Esophagus muscularis mucosa (tissue), 4 donors: ENCODE measurements at regions not wholly inside any gene's neighbourhood (a gene's known extent, or its start where the extent isn't known, plus 50 kb on each side); places are given as distances from the start of the nearest gene placed in this dataset.
A peak's percentile ranks its signal among the peaks of the same experiment; 100 is the strongest.
"Not testable (repeated sequence)": the region's sequence is repeated elsewhere in the genome, so short reads cannot be mapped to it uniquely, and the experiment has no call there.

Experiments used
- DNase-seq: peaks from one replicate; pipeline ENCODE4 v3.0.0-alpha.2; 2017; ENCODE audit errors: extremely low spot score
- H3K27ac ChIP-seq, 4 donors: fragments of 200-600 bp; sonication (generic); replicated peaks in 1 of 4; 1 replicate in 3 of 4; 2 replicates in 1 of 4; pipeline ENCODE4 v1.5.1; 2016 to 2019; ENCODE audit warnings: mild to moderate bottlenecking in 1 of 4
- H3K27me3 ChIP-seq, 4 donors: fragments of 200-600 bp; sonication (generic); one replicate each; pipeline versions ENCODE4 v1.5.1 to v1.6.0; 2016 to 2019
- H3K36me3 ChIP-seq, 4 donors: fragments of 200-600 bp; sonication (generic); one replicate each; pipeline ENCODE4 v1.5.1; 2016 to 2019
- H3K4me1 ChIP-seq, 4 donors: fragments of 200-600 bp; sonication (generic); one replicate each; pipeline ENCODE4 v1.5.1; 2016 to 2019
- H3K4me3 ChIP-seq, 4 donors: fragments of 200-600 bp; sonication (generic); 1 replicate in 2 of 4; 2 replicates in 2 of 4; pipeline ENCODE4 v1.5.1; 2016 to 2019; ENCODE audit warnings: mild to moderate bottlenecking in 4 of 4, moderate library complexity in 1 of 4
- H3K9me3 ChIP-seq, 4 donors: fragments of 200-600 bp; sonication (generic); 1 replicate in 3 of 4; 2 replicates in 1 of 4; pipeline ENCODE4 v1.5.1; 2016 to 2019
- EP300 ChIP-seq: sonication (generic); formaldehyde crosslinking; IDR thresholded peaks from one replicate; pipeline ENCODE4 v1.6.1; 2017; ENCODE audit warnings: antibody characterized with exemption
- POLR2A ChIP-seq: fragments of 450-650 bp; IDR thresholded peaks from one replicate; pipeline ENCODE4 v1.6.1; 2017; ENCODE audit warnings: antibody characterized with exemption, moderate library complexity, mild to moderate bottlenecking, low read depth
- POLR2AphosphoS5 ChIP-seq, 2 donors: sonication (generic); formaldehyde crosslinking; IDR thresholded peaks; one replicate each; pipeline ENCODE4 v1.6.1; 2017; ENCODE audit warnings: antibody characterized with exemption in 2 of 2
- WGBS: methylation state at CpG from one replicate; pipeline ENCODE4 v1.1.5; 2018; 5-methylcytosine and 5-hydroxymethylcytosine counted together
- intact Hi-C: fragments of 100-400 bp; cut with DNase I; formaldehyde crosslinking; loops from one replicate; pipeline ENCODE4 v1.15.1; 2023
- TF ChIP-seq, protein P1 (sequence below), 3 experiments: fragments of 200-600 bp in 2 of 3; fragments of 450-650 bp in 1 of 3; sonication (generic) in 2 of 3; IDR thresholded peaks; one replicate each; pipeline ENCODE4 v1.5.1; 2017 to 2019; ENCODE audit warnings: antibody characterized with exemption in 3 of 3, mild to moderate bottlenecking in 2 of 3, moderate library complexity in 1 of 3

DNA sequence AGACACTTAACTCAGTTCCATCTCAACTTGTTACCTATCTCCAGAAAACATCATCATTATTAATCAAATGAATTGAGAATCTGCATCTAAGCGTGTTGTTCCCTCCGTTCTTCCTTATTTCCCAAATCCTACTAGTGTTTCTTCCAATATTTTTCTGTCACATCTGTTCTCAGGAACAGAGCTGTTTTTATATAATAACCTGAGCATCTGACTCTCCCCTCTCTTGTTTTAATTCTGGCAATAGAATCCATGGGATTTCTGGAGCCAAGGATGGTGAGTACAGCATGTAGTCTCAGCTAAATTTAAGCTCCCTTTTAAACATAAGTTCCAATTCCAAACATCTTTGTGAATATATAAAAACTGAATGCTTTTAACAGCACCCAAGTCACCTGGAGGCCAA, 558.3 kb downstream of the DTWD2 start:
- no peak for TF ChIP-seq POLR2AphosphoS5 (IDR thresholded peaks at IDR 0.05)
- TF ChIP-seq POLR2A, result no peak
- TF ChIP-seq, protein P1, sequence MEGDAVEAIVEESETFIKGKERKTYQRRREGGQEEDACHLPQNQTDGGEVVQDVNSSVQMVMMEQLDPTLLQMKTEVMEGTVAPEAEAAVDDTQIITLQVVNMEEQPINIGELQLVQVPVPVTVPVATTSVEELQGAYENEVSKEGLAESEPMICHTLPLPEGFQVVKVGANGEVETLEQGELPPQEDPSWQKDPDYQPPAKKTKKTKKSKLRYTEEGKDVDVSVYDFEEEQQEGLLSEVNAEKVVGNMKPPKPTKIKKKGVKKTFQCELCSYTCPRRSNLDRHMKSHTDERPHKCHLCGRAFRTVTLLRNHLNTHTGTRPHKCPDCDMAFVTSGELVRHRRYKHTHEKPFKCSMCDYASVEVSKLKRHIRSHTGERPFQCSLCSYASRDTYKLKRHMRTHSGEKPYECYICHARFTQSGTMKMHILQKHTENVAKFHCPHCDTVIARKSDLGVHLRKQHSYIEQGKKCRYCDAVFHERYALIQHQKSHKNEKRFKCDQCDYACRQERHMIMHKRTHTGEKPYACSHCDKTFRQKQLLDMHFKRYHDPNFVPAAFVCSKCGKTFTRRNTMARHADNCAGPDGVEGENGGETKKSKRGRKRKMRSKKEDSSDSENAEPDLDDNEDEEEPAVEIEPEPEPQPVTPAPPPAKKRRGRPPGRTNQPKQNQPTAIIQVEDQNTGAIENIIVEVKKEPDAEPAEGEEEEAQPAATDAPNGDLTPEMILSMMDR (IDR thresholded peaks at IDR 0.05), result no peak
- TF ChIP-seq EP300, result no peak
- peaks cover 0 to 20% (median 15%) of the 10 kb centered on the region in 4 donors for H3K4me1 ChIP-seq
- H3K27me3 ChIP-seq, result no peaks in the 10 kb centered on the region
- no peak for DNase-seq
- no peaks in the 10 kb centered on the region for H3K9me3 ChIP-seq
- H3K4me3 ChIP-seq, result no peak overlapping the region
- intact Hi-C loops, result no loop called here
- peak overlapping the region in 1 of 4 donors; percentile 7 for H3K27ac ChIP-seq
- WGBS, result 98% methylated on average over 2 of the region's 2 CpGs
- no peaks in the 10 kb centered on the region for H3K36me3 ChIP-seq

DNA sequence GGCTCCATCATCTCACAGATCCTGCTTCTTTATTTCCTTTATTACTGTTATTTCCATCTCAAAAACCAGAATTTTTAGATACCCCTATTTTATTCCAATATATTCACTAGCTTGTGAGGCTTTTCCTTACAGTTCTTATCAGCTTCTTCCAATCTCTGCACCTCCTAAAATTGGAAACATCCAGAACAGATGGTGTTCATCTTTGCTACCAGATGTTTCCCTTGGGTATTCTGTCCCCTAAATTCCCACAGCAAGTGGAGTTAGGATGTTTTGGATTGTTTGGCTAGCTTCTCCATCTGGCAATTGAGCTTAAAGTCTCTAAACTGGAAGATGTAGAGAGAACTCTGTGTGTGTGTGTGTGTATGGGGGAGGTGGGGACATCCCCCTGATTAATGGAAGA, 580.4 kb downstream of the DTWD2 start:
- no peaks in the 10 kb centered on the region for H3K4me1 ChIP-seq
- DNase-seq, result no peak
- TF ChIP-seq EP300 (no peak), POLR2AphosphoS5 (IDR thresholded peaks at IDR 0.05) (no peak), POLR2A (no peak)
- TF ChIP-seq, protein P1 (IDR thresholded peaks at IDR 0.05), result no peak
- H3K4me3 ChIP-seq, result no peak overlapping the region
- H3K27ac ChIP-seq, result no peak overlapping the region
- intact Hi-C loops, result no loop called here
- no peaks in the 10 kb centered on the region for H3K9me3 ChIP-seq
- H3K27me3 ChIP-seq, result no peaks in the 10 kb centered on the region
- no peaks in the 10 kb centered on the region for H3K36me3 ChIP-seq

DNA sequence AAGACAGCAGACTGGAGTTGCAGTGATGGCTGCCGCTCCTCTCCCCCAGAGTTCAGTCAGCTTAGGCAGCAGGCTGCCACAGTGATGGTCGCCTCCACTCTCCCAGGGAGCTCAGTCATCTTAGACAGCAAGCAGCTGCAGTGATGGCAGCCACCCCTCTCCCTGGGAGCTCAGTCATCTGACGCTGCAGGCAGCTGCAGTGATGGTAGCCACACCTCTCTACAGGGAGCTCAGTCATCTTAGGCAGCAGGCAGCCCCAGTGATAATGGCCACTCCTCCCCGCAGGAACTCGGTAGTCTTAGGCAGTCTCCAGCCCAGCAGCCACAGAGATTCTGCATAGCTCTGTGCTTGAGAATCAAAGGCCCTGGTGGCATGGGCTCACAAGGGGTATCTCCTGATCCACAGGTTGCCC, 582.7 kb downstream of the DTWD2 start:
- 62% methylated on average over 5 of the region's 5 CpGs for WGBS
- Histone ChIP-seq H3K36me3 (no peaks in the 10 kb centered on the region), H3K4me3 (no peak overlapping the region), H3K4me1 (no peaks in the 10 kb centered on the region), H3K27me3 (no peaks in the 10 kb centered on the region), H3K9me3 (no peaks in the 10 kb centered on the region), H3K27ac (no peak overlapping the region)
- intact Hi-C loops, result no loop called here
- DNase-seq, result no peak
- TF ChIP-seq, protein P1 (IDR thresholded peaks at IDR 0.05), result no peak
- TF ChIP-seq POLR2AphosphoS5 (IDR thresholded peaks at IDR 0.05), result no peak
- no peak for TF ChIP-seq EP300
- no peak for TF ChIP-seq POLR2A

GRCh38 chr5:118397236-118397635, 591.1 kb downstream of the DTWD2 start:
- Histone ChIP-seq H3K9me3 (no peaks in the 10 kb centered on the region), H3K4me1 (no peaks in the 10 kb centered on the region), H3K27me3 (no peaks in the 10 kb centered on the region), H3K36me3 (no peaks in the 10 kb centered on the region), H3K27ac (no peak overlapping the region), H3K4me3 (no peak overlapping the region)
- DNase-seq, result no peak
- intact Hi-C loops, result no loop called here
- TF ChIP-seq, protein P1 (IDR thresholded peaks at IDR 0.05), result no peak
- TF ChIP-seq POLR2A (no peak), POLR2AphosphoS5 (IDR thresholded peaks at IDR 0.05) (no peak), EP300 (no peak)
- 83% methylated on average over 4 of the region's 4 CpGs for WGBS

DNA sequence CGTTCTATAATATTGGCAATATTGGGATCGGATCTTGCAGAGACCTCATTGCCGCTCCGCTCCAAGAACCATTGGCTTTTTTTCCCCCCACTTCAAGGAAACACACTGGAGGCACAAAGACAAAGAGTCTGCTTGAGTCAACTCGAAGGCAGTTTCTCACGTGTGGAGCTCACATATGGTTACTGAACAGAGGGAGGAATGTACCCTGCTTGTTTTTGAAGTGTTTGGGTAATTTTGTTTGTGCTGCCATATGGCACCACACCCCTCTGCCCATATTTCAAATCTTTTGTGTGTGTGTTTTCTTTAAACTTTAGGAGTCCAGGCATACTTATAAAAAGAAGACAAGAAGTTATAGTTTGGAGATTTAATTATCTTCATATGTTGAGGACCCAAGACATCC, 595.9 kb downstream of the DTWD2 start:
- H3K9me3 ChIP-seq, result no peaks in the 10 kb centered on the region
- H3K4me3 ChIP-seq, result no peak overlapping the region
- WGBS, result 81% methylated on average over 6 of the region's 6 CpGs
- H3K27ac ChIP-seq, result no peak overlapping the region
- TF ChIP-seq POLR2AphosphoS5 (IDR thresholded peaks at IDR 0.05) (no peak), POLR2A (no peak), EP300 (no peak)
- TF ChIP-seq, protein P1 (IDR thresholded peaks at IDR 0.05), result no peak
- intact Hi-C loops, result no loop called here
- no peaks in the 10 kb centered on the region for H3K4me1 ChIP-seq
- no peak for DNase-seq
- no peaks in the 10 kb centered on the region for H3K27me3 ChIP-seq
- H3K36me3 ChIP-seq, result no peaks in the 10 kb centered on the region

DNA sequence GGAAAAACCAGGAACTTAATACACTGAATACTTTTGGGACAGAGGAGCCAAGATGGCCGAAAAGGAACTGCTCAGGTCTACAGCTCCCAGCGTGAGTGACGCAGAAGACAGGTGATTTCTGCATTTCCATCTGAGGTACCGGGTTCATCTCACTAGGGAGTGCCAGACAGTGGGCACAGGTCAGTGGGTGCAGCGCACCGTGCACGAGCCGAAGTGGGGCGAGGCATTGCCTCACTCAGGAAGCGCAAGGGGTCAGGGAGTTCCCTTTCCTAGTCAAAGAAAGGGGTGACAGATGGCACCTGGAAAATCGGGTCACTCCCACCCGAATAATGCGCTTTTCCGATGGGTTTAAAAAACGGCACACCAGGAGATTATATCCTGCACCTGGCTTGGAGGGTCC, 605.4 kb downstream of the DTWD2 start:
- not testable (repeated sequence) for DNase-seq

More for the DNA sequence above, 605.4 kb downstream of the DTWD2 start:
- H3K4me1 ChIP-seq, result peaks cover 0 to 23% (median 17%) of the 10 kb centered on the region in 4 donors
- whole genome bisulfite sequencing, result 95% methylated on average over 9 of the region's 15 CpGs
- H3K36me3 ChIP-seq, H3K27me3 ChIP-seq, H3K27ac ChIP-seq, intact Hi-C loops, H3K4me3 ChIP-seq: not testable (repeated sequence)
- peaks cover 0 to 11% (median 5%) of the 10 kb centered on the region in 4 donors for H3K9me3 ChIP-seq
